CD14-positive monocyte (primary cell): ENCODE measurements at regions not wholly inside any gene's neighbourhood (a gene's known extent, or its start where the extent isn't known, plus 50 kb on each side); places are given as distances from the start of the nearest gene placed in this dataset.

Experiments used
- DNase-seq, 3 donors: peaks; one replicate each; pipeline ENCODE4 v3.0.0-alpha.2; 2011 to 2022
- H2AFZ ChIP-seq: 2 replicates; pipeline ENCODE4 v1.6.0; 2012; ENCODE audit warnings: mild to moderate bottlenecking, low read depth, low read length, inconsistent platforms; ENCODE audit not compliant: insufficient read depth, poor library complexity, severe bottlenecking
- H3K27ac ChIP-seq, 2 donors: 1 replicate in 1 of 2; 2 replicates in 1 of 2; pipeline ENCODE4 v1.5.1; 2012 to 2013; ENCODE audit warnings: low read length in 2 of 2, control low read depth in 1 of 2, inconsistent platforms in 1 of 2, low read depth in 1 of 2, mild to moderate bottlenecking in 1 of 2
- H3K27me3 ChIP-seq, 2 donors: one replicate each; pipeline versions ENCODE4 v1.6.0 to v1.6.1; 2011 to 2013; ENCODE audit warnings: low read length in 2 of 2; ENCODE audit not compliant: control insufficient read depth in 2 of 2, insufficient read depth in 2 of 2
- H3K36me3 ChIP-seq, 2 donors: replicated peaks in 1 of 2; 1 replicate in 1 of 2; 2 replicates in 1 of 2; pipeline versions ENCODE4 v1.5.1 to v1.6.1; 2012 to 2013; ENCODE audit warnings: low read length in 2 of 2, control low read depth in 1 of 2, inconsistent platforms in 1 of 2, mild to moderate bottlenecking in 1 of 2; ENCODE audit not compliant: insufficient read depth in 2 of 2, control insufficient read depth in 1 of 2
- H3K4me1 ChIP-seq, 2 donors: 1 replicate in 1 of 2; 2 replicates in 1 of 2; pipeline versions ENCODE4 v1.5.1 to v1.6.1; 2012 to 2013; ENCODE audit warnings: low read length in 2 of 2, control low read depth in 1 of 2, inconsistent platforms in 1 of 2, mild to moderate bottlenecking in 1 of 2, moderate library complexity in 1 of 2; ENCODE audit not compliant: insufficient read depth in 2 of 2, control insufficient read depth in 1 of 2
- H3K4me2 ChIP-seq: replicated peaks from 2 replicates; pipeline ENCODE3; 2012; ENCODE audit warnings: low read length, moderate library complexity, mild to moderate bottlenecking; ENCODE audit not compliant: poor library complexity, severe bottlenecking; ENCODE audit errors: extremely low read depth
- H3K4me3 ChIP-seq, 3 experiments: fragments of 200-600 bp in 1 of 3; sonication (generic) in 1 of 3; replicated peaks in 1 of 3; 1 replicate in 2 of 3; 2 replicates in 1 of 3; pipeline ENCODE4 v1.5.1; 2011 to 2013; ENCODE audit warnings: low read length in 3 of 3, mild to moderate bottlenecking in 3 of 3, control low read depth in 2 of 3, low read depth in 2 of 3, inconsistent platforms in 1 of 3, moderate library complexity in 1 of 3
- H3K79me2 ChIP-seq: 2 replicates; pipeline ENCODE4 v1.6.0; 2012; ENCODE audit warnings: mild to moderate bottlenecking, control low read depth, inconsistent platforms, low read length, moderate library complexity; ENCODE audit not compliant: insufficient read depth
- H3K9ac ChIP-seq: 2 replicates; pipeline ENCODE4 v1.6.0; 2017; ENCODE audit warnings: low read length, mild to moderate bottlenecking; ENCODE audit not compliant: insufficient read depth, poor library complexity, severe bottlenecking
- H3K9me3 ChIP-seq, 2 donors: replicated peaks in 1 of 2; 1 replicate in 1 of 2; 2 replicates in 1 of 2; pipeline versions ENCODE4 v1.5.1 to v1.6.1; 2012 to 2013; ENCODE audit warnings: low read length in 2 of 2, control low read depth in 1 of 2; ENCODE audit not compliant: control insufficient read depth in 1 of 2, insufficient read depth in 1 of 2
- H4K20me1 ChIP-seq: 2 replicates; pipeline ENCODE4 v1.6.0; 2012; ENCODE audit warnings: mild to moderate bottlenecking, low read length, control low read depth, moderate library complexity; ENCODE audit not compliant: insufficient read depth
- H3K27ac Mint-ChIP-seq, 7 donors: one replicate each; pipeline ENCODE4 v1.8.0; 2020; ENCODE audit warnings: mild to moderate bottlenecking in 7 of 7, mixed read lengths in 7 of 7, moderate library complexity in 6 of 7, inconsistent platforms in 2 of 7
- H3K27me3 Mint-ChIP-seq, 3 donors: one replicate each; pipeline ENCODE4 v1.8.0; 2021 to 2022; ENCODE audit warnings: low read depth in 3 of 3, mild to moderate bottlenecking in 3 of 3, mixed read lengths in 3 of 3, moderate library complexity in 3 of 3, inconsistent platforms in 1 of 3
- H3K36me3 Mint-ChIP-seq, 2 donors: one replicate each; pipeline ENCODE4 v1.8.0; 2020; ENCODE audit warnings: mixed read lengths in 2 of 2, inconsistent platforms in 1 of 2, mild to moderate bottlenecking in 1 of 2
- H3K4me1 Mint-ChIP-seq: one replicate; pipeline ENCODE4 v1.8.0; 2020; ENCODE audit warnings: mild to moderate bottlenecking, mixed read lengths
- H3K4me3 Mint-ChIP-seq, 2 donors: one replicate each; pipeline ENCODE4 v1.8.0; 2020; ENCODE audit warnings: mild to moderate bottlenecking in 2 of 2, mixed read lengths in 2 of 2, moderate library complexity in 1 of 2
- H3K9me3 Mint-ChIP-seq, 7 donors: one replicate each; pipeline ENCODE4 v1.8.0; 2020 to 2022; ENCODE audit warnings: mixed read lengths in 7 of 7, mild to moderate bottlenecking in 6 of 7, moderate library complexity in 6 of 7, inconsistent platforms in 2 of 7
- WGBS: methylation state at CpG from one replicate; pipeline ENCODE4 v1.1.5; 2013; ENCODE audit warnings: missing lambda C conversion rate; ENCODE audit not compliant: insufficient coverage; 5-methylcytosine and 5-hydroxymethylcytosine counted together
- intact Hi-C, 2 donors: fragments of 100-400 bp; cut with micrococcal nuclease; formaldehyde crosslinking; loops; one replicate each; pipeline versions ENCODE4 v1.15.0 to v1.15.1; 2023
- TF ChIP-seq, protein P1 (sequence below): fragments of 200-600 bp; IDR thresholded peaks from one replicate; pipeline ENCODE4 v1.8.0; 2022; ENCODE audit warnings: antibody characterized with exemption, mild to moderate bottlenecking

DNA sequence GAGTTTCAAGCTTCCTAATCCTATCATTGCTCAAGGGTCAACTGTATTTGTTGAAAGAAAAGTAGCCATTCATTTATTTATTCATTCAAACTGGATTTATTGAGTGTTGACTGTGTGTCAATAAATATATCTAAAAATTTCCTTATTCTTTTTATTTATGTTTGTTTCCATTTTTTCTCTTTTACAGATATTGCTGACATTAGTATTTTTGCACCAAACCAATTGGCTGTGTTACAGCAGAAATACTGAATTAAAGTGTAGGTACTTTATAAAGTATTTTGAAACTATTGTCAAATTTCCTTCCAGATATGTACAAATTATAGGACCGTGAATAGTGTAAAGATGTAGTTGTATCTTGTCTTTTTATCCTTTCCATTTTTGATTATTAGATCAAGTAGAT is 692.0 kb upstream of the SLC10A2 start:
- no peaks in the 10 kb centered on the region for H3K4me1 ChIP-seq
- no peak for DNase-seq
- H3K27ac ChIP-seq = no peak overlapping the region
- no peaks in the 10 kb centered on the region for H3K9me3 ChIP-seq
- Mint-ChIP-seq H3K9me3 (peaks cover 0 to 6% (median 2%) of the 10 kb centered on the region in 7 donors), H3K4me3 (no peak overlapping the region), H3K27ac (no peak overlapping the region), H3K4me1 (no peaks in the 10 kb centered on the region), H3K36me3 (no peaks in the 10 kb centered on the region), H3K27me3 (peaks cover 0 to 3% (median 0%) of the 10 kb centered on the region in 3 donors)
- WGBS = no CpG with 5 or more reads among the region's 1 CpG
- H3K36me3 ChIP-seq = no peaks in the 10 kb centered on the region
- H3K4me2 ChIP-seq = no peak overlapping the region
- TF ChIP-seq, protein P1, sequence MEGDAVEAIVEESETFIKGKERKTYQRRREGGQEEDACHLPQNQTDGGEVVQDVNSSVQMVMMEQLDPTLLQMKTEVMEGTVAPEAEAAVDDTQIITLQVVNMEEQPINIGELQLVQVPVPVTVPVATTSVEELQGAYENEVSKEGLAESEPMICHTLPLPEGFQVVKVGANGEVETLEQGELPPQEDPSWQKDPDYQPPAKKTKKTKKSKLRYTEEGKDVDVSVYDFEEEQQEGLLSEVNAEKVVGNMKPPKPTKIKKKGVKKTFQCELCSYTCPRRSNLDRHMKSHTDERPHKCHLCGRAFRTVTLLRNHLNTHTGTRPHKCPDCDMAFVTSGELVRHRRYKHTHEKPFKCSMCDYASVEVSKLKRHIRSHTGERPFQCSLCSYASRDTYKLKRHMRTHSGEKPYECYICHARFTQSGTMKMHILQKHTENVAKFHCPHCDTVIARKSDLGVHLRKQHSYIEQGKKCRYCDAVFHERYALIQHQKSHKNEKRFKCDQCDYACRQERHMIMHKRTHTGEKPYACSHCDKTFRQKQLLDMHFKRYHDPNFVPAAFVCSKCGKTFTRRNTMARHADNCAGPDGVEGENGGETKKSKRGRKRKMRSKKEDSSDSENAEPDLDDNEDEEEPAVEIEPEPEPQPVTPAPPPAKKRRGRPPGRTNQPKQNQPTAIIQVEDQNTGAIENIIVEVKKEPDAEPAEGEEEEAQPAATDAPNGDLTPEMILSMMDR = no peak
- no peaks in the 10 kb centered on the region for H3K79me2 ChIP-seq
- no peak overlapping the region for H2AFZ ChIP-seq
- H3K9ac ChIP-seq = no peak overlapping the region
- no peaks in the 10 kb centered on the region for H3K27me3 ChIP-seq
- no peak overlapping the region for H3K4me3 ChIP-seq
- intact Hi-C loops = no loop called here
- no peaks in the 10 kb centered on the region for H4K20me1 ChIP-seq

DNA sequence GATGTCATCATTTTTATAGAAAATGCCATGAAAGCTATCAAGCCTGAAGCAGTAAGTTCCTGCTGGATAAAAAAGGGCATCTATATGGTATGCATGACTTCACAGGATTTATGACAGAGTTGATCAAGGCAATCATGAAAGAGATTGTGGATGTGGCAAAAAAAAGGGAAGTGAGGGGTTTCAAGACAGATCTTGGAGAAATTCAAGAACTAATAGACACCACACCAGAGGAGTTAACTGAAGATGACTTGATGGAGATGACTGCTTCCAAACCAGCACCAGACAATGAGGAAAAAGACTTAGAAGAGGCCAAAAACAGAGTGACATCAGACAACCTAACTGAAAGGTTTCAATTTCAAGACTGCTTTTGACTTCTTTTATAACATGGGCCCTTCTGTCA is 691.1 kb upstream of the SLC10A2 start:
- Histone ChIP-seq H3K4me2 (no peak overlapping the region), H2AFZ (no peak overlapping the region), H3K27me3 (no peaks in the 10 kb centered on the region), H3K4me3 (no peak overlapping the region), H3K4me1 (no peaks in the 10 kb centered on the region), H4K20me1 (no peaks in the 10 kb centered on the region), H3K9me3 (no peaks in the 10 kb centered on the region), H3K36me3 (no peaks in the 10 kb centered on the region), H3K79me2 (no peaks in the 10 kb centered on the region), H3K9ac (no peak overlapping the region), H3K27ac (no peak overlapping the region)
- no peak for DNase-seq
- peaks cover 0 to 6% (median 2%) of the 10 kb centered on the region in 7 donors for H3K9me3 Mint-ChIP-seq
- intact Hi-C loops = no loop called here
- H3K4me1 Mint-ChIP-seq = no peaks in the 10 kb centered on the region
- H3K36me3 Mint-ChIP-seq = no peaks in the 10 kb centered on the region
- peaks cover 0 to 3% (median 0%) of the 10 kb centered on the region in 3 donors for H3K27me3 Mint-ChIP-seq
- H3K27ac Mint-ChIP-seq = no peak overlapping the region
- TF ChIP-seq, protein P1 = no peak
- no peak overlapping the region for H3K4me3 Mint-ChIP-seq
